SU-DHL-6 (cell line): ENCODE measurements at regions not wholly inside any gene's neighbourhood (a gene's known extent, or its start where the extent isn't known, plus 50 kb on each side); places are given as distances from the start of the nearest gene placed in this dataset.

Experiments
- H2AFZ ChIP-seq: fragments of 200-600 bp; sonication (generic); 2 replicates; pipeline ENCODE4 v1.6.1; 2014; ENCODE audit warnings: low read depth, mild to moderate bottlenecking, moderate library complexity, mixed read lengths, antibody characterized with exemption, low read length; ENCODE audit not compliant: severe bottlenecking
- H3F3A ChIP-seq: fragments of 200-600 bp; shearing (Covaris generic); 2 replicates; pipeline ENCODE4 v1.6.0; 2016; ENCODE audit warnings: antibody characterized with exemption, mild to moderate bottlenecking; ENCODE audit not compliant: insufficient read depth
- H3K27ac ChIP-seq: fragments of 200-600 bp; sonication (generic); 2 replicates; pipeline ENCODE4 v1.5.1; 2016; ENCODE audit warnings: low read depth, mild to moderate bottlenecking, low read length, moderate library complexity, mixed read lengths
- H3K27me3 ChIP-seq: fragments of 200-600 bp; sonication (generic), shearing (Covaris generic); 2 replicates; pipeline ENCODE4 v1.6.0; 2014; ENCODE audit warnings: mild to moderate bottlenecking, low read length
- H3K36me3 ChIP-seq: fragments of 200-600 bp; sonication (generic); 2 replicates; pipeline ENCODE4 v1.6.1; 2014; ENCODE audit warnings: mild to moderate bottlenecking, low read length, mixed read lengths
- H3K4me2 ChIP-seq: fragments of 300-600, 200-600 bp; shearing (Covaris generic), sonication (generic); 2 replicates; pipeline ENCODE4 v1.6.0; 2014; ENCODE audit warnings: low read length, low read depth, mild to moderate bottlenecking; ENCODE audit not compliant: poor library complexity, severe bottlenecking
- H3K4me3 ChIP-seq: fragments of 200-600 bp; sonication (generic); 2 replicates; pipeline ENCODE4 v1.5.1; 2014; ENCODE audit warnings: antibody characterized with exemption, low read length, mild to moderate bottlenecking, mixed read lengths; ENCODE audit not compliant: insufficient read depth, poor library complexity, severe bottlenecking
- H3K79me2 ChIP-seq: fragments of 200-600 bp; sonication (generic); 2 replicates; pipeline ENCODE4 v1.6.1; 2014; ENCODE audit warnings: mild to moderate bottlenecking, low read length, moderate library complexity; ENCODE audit not compliant: insufficient read depth
- H3K9ac ChIP-seq: fragments of 200-600 bp; sonication (generic); 2 replicates; pipeline ENCODE4 v1.7.0; 2014; ENCODE audit warnings: mild to moderate bottlenecking, low read length
- H3K9me2 ChIP-seq: fragments of 200-600 bp; sonication (generic); replicated peaks from 2 replicates; pipeline ENCODE4 v1.6.1; 2014; ENCODE audit warnings: low read length; ENCODE audit not compliant: insufficient read depth
- H3K9me3 ChIP-seq: fragments of 200-600 bp; sonication (generic); 2 replicates; pipeline ENCODE4 v1.6.1; 2014; ENCODE audit warnings: low read length, mixed read lengths; ENCODE audit not compliant: insufficient read depth
- H4K20me1 ChIP-seq: fragments of 200-600 bp; sonication (generic); 2 replicates; pipeline ENCODE4 v1.6.1; 2014; ENCODE audit warnings: low read depth, mild to moderate bottlenecking, antibody characterized with exemption, low read length, moderate library complexity, mixed read lengths
- CTCF ChIP-seq: fragments of 200-600 bp; sonication (generic); IDR thresholded peaks from one replicate; pipeline ENCODE4 v1.5.1; 2017; ENCODE audit warnings: antibody characterized with exemption, mild to moderate bottlenecking, low read length, moderate library complexity; ENCODE audit not compliant: insufficient read depth, poor library complexity, severe bottlenecking
- EZH2phosphoT487 ChIP-seq: fragments of 200-600 bp; sonication (generic), shearing (Covaris generic); conservative IDR thresholded peaks from 2 replicates; pipeline ENCODE4 v1.6.1; 2018; ENCODE audit warnings: mild to moderate bottlenecking, antibody characterized with exemption, low read length, moderate library complexity, mixed read lengths

GRCh38 chr12:17108877-17109541, 503.0 kb upstream of the LMO3 start:
- H3K79me2 ChIP-seq: no peaks in the 10 kb centered on the region
- H3K4me2 ChIP-seq: no peak overlapping the region
- no peaks in the 10 kb centered on the region for H3K9me2 ChIP-seq
- H3K27me3 ChIP-seq: no peaks in the 10 kb centered on the region
- H3K36me3 ChIP-seq: no peaks in the 10 kb centered on the region
- no peak overlapping the region for H2AFZ ChIP-seq
- TF ChIP-seq CTCF (no peak), EZH2phosphoT487 (no peak)
- H3F3A ChIP-seq: no peaks in the 10 kb centered on the region
- H4K20me1 ChIP-seq: no peaks in the 10 kb centered on the region
- no peaks in the 10 kb centered on the region for H3K9me3 ChIP-seq
- H3K9ac ChIP-seq: no peak overlapping the region
- H3K27ac ChIP-seq: no peak overlapping the region
- H3K4me3 ChIP-seq: no peak overlapping the region

- H3K27me3 ChIP-seq: no peaks in the 10 kb centered on the region
- no peaks in the 10 kb centered on the region for H3K9me2 ChIP-seq
- H3K4me2 ChIP-seq: no peak overlapping the region
- H3K4me3 ChIP-seq: no peak overlapping the region
- H3K27ac ChIP-seq: no peak overlapping the region
- H2AFZ ChIP-seq: no peak overlapping the region
- TF ChIP-seq EZH2phosphoT487 (no peak), CTCF (no peak)
- no peaks in the 10 kb centered on the region for H3F3A ChIP-seq
- no peaks in the 10 kb centered on the region for H4K20me1 ChIP-seq
- no peak overlapping the region for H3K9ac ChIP-seq
- no peaks in the 10 kb centered on the region for H3K79me2 ChIP-seq
- no peaks in the 10 kb centered on the region for H3K36me3 ChIP-seq
- H3K9me3 ChIP-seq: no peaks in the 10 kb centered on the region
Observed at GRCh38 chr12:17104801-17105200, 498.8 kb upstream of the LMO3 start.

- Histone ChIP-seq H3K9me3 (no peaks in the 10 kb centered on the region), H2AFZ (no peak overlapping the region), H3K4me3 (no peak overlapping the region), H3K79me2 (no peaks in the 10 kb centered on the region), H3F3A (no peaks in the 10 kb centered on the region), H3K27ac (no peak overlapping the region), H3K4me2 (no peak overlapping the region), H3K9ac (no peak overlapping the region), H3K36me3 (no peaks in the 10 kb centered on the region), H3K9me2 (no peaks in the 10 kb centered on the region), H3K27me3 (no peaks in the 10 kb centered on the region), H4K20me1 (no peaks in the 10 kb centered on the region)
- TF ChIP-seq CTCF (no peak), EZH2phosphoT487 (no peak)
Observed at GRCh38 chr12:17097674-17098073, 491.7 kb upstream of the LMO3 start.
